HFF-Myc (cell line): ENCODE measurements at regions not wholly inside any gene's neighbourhood (a gene's known extent, or its start where the extent isn't known, plus 50 kb on each side); places are given as distances from the start of the nearest gene placed in this dataset.
A peak's percentile ranks its signal among the peaks of the same experiment; 100 is the strongest.

Experiments
- DNase-seq: peaks from one replicate; pipeline ENCODE4 v3.0.0-alpha.2; 2011; ENCODE audit warnings: low read depth; ENCODE audit errors: extremely low read depth
- H3K4me3 ChIP-seq: replicated peaks from 2 replicates; pipeline ENCODE4 v1.5.1; 2011; ENCODE audit warnings: low read depth, mild to moderate bottlenecking, control low read depth, low read length
- TF ChIP-seq, protein P1 (sequence below): IDR thresholded peaks from 2 replicates; pipeline ENCODE4 v1.5.1; 2012; ENCODE audit warnings: mild to moderate bottlenecking, low read depth, low read length, control low read depth; ENCODE audit errors: missing control alignments

DNA sequence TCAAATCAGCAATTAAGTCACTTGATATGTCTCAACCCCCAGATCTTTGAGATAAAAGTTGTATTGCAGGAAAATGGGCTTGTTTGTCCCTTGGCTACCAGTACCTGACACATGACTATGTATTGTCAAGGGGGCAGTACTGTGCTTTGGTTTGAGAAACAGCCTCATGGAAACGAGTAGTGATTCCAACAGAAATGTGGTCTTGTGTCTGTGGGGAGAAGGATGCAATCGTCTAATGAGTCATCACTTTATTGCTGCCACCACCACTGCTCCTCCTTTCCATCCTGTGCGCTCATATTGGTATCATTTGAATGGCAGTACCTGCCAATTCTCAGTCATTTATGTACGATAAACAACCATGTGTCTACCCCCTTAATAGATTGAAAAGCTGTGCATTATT, 72.8 kb upstream of the ARHGAP5 start:
- DNase-seq = peak; percentile 51
- H3K4me3 ChIP-seq = no peak overlapping the region
- TF ChIP-seq, protein P1, sequence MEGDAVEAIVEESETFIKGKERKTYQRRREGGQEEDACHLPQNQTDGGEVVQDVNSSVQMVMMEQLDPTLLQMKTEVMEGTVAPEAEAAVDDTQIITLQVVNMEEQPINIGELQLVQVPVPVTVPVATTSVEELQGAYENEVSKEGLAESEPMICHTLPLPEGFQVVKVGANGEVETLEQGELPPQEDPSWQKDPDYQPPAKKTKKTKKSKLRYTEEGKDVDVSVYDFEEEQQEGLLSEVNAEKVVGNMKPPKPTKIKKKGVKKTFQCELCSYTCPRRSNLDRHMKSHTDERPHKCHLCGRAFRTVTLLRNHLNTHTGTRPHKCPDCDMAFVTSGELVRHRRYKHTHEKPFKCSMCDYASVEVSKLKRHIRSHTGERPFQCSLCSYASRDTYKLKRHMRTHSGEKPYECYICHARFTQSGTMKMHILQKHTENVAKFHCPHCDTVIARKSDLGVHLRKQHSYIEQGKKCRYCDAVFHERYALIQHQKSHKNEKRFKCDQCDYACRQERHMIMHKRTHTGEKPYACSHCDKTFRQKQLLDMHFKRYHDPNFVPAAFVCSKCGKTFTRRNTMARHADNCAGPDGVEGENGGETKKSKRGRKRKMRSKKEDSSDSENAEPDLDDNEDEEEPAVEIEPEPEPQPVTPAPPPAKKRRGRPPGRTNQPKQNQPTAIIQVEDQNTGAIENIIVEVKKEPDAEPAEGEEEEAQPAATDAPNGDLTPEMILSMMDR = no peak

DNA sequence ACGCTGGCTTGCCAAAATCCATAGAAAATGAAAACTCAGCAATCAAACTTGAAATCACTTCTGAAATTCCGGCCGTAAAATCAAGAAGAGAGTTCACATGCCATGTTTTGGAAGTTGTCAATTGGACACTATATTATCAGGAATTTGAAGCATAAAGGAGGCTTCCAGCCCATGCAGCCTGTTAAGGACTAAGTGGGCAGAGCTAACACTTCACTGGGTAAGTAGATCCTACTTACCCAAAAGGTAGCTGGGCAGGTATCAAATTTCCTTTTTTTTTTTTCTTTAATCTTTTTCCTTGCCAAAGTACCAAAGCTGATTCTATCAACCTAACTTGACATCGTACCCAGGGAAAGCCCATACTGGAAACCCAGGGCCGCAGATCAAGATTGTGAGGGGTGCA, 71.5 kb upstream of the ARHGAP5 start:
- H3K4me3 ChIP-seq = no peak overlapping the region
- TF ChIP-seq, protein P1 = no peak
- no peak for DNase-seq

DNA sequence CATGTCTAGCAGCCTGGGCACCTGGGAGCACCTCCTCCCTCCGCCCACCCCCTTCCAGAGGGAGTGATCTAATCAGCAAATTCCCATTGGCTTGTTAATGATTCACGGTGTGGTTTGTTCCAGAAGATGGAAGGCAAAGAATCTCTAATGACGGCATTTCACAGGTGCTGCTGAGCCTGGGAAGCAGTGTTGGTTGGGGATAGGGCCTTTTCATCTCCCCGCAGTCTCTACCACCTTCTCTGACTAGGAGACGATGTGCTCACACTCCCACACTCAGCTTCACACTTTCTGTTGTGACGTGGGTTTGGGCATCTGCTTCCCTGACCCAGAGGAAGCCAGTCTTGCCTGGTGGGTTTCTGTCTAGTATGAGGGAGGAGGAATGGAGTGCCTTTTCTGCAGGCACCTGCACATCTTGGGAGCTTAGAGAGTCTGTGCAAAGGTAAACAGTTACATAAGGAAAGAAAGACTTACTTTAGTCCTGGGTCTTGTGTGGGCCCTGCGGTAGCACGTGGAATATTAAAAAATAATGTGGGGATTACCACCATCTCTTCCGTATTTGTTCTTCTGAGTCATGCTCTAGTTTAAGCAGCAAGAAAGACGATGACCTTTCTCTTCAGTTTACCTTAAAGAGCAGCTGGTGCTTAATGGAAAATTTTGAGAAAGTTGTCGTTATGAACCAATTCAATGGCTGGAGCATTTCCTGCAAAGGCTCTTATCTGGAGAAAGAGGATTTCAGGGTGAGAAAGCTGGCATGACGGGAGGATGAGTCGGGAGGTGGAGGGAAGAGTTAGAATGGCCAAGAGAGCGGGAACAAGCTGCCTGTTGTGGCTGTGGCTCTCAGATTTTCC, 70.6 kb upstream of the ARHGAP5 start:
- DNase-seq = no peak
- TF ChIP-seq, protein P1 = no peak
- H3K4me3 ChIP-seq = no peak overlapping the region

DNA sequence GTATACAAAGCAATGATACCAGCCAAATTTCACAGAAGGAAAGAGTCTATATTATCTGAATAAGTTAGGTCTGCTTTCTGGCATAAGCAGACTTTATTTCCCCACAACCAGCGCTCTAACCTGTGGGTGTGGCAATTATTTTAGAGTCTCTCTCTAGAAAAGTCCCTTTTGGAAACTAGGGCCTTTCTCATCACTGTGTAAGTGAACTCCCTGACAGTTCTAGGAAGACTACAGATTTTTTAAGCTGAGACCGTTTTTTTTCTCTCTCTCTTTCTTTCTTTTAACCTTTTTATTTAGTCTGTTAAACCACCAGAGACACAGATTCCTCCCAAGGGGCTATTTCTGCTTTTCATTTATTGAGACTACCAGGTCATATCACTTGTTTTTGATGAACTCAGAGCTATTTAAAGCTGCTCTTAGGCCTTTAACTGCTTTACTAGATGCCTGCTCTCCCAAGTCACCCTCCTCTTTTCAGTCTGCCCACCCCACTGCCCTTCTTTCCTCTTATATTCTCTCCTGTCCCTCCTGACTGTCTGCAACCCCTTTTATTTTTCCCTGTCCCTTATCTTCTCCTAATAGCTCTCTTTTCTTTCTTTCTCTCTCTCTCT, 69.2 kb upstream of the ARHGAP5 start:
- TF ChIP-seq, protein P1 = no peak
- no peak overlapping the region for H3K4me3 ChIP-seq
- DNase-seq = no peak

DNA sequence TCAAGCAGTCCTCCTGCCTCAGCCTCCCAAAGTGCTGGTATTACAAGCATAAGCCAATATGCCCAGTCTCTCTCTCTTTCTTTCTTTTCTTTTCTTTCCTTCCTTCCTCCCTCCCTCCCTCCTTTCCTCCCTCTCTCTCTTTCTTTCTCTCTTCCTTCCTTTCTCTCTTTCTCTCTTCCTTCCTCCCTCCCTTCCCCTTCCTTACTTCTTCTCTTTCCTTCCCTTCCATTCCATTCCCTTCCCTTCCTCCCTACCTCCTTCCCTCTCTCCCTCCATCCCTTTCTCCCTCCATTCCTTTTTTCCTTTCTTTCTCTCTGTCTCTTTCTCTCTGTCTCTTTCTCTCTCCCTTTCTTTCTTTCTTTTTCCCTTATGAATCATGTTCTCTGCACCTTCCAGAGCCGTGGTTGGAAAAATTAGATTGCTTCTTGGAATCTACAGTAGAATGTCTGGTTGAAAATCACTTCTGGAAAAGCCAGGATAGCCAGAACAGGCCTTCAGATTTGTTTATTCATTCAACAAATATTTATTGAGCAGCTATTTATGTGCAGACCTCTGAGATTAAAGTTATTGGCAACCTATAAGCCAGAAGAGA, 68.4 kb upstream of the ARHGAP5 start:
- no peak overlapping the region for H3K4me3 ChIP-seq
- TF ChIP-seq, protein P1 = no peak
- no peak for DNase-seq

DNA sequence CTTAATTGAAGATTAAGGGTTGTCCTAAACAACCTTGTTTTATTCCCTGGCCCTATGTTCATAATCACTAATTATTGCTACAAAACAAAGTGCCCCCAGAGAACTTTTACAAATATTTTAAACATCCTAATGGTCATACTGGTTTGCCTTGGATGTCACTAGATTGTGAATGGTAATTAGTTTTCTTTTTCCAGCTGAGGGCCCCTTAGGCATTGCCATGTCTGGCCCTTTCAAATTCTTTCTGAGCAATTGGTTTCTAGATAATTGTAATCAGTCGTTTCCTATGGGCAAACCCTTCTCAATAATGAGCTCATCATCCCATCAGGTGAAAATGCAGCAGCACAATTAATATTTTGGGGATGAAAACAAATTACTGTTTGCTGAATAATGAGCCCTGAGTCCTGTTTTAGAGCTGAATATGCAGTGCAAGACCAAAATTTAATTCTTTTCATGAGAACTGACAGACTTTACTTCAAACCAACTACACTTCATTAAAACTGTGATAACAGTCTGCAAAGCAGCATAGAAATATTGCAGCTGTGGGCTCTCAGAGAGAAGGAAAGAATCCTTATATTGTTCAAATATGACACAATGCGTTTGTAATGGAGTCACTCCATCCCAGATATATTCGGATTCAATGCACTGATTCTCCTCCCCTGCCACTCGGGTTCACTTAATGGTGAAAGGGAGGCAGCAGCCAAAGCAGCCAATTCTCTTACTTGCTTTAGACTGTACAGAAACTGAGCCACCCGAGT, 67.7 kb upstream of the ARHGAP5 start:
- no peak overlapping the region for H3K4me3 ChIP-seq
- DNase-seq = no peak
- TF ChIP-seq, protein P1 = no peak
